ENCODE measurements at regions not wholly inside any gene's neighbourhood (a gene's known extent, or its start where the extent isn't known, plus 50 kb on each side); places are given as distances from the start of the nearest gene placed in this dataset.

- Histone ChIP-seq H3K27ac (no peak overlapping the region), H3K79me2 (ENCODE audit: insufficient read depth, low read depth) (no peaks in the 10 kb centered on the region), H3K27me3 (ENCODE audit: insufficient read depth, low read depth) (no peaks in the 10 kb centered on the region), H2AFZ (ENCODE audit: low read depth) (no peak overlapping the region), H3K36me3 (ENCODE audit: insufficient read depth) (no peaks in the 10 kb centered on the region), H3K9ac (no peak overlapping the region), H3K4me1 (ENCODE audit: low read depth, poor library complexity, severe bottlenecking) (no peaks in the 10 kb centered on the region), H3K4me3 (IDR thresholded peaks at IDR 0.05; ENCODE audit: insufficient read depth, low read depth, low read length) (no peak overlapping the region), H4K20me1 (ENCODE audit: insufficient read depth) (no peaks in the 10 kb centered on the region), H3K4me2 (no peak overlapping the region)
- no peak for TF ChIP-seq CTCF (conservative IDR thresholded peaks at IDR 0.05; ENCODE audit: low read depth, low read length)
Observed at GRCh38 chr9:788777-789176, 52.7 kb upstream of the DMRT1 start.

All from KMS-11 (cell line).